ENCODE measurements at regions not wholly inside any gene's neighbourhood (a gene's known extent, or its start where the extent isn't known, plus 50 kb on each side); places are given as distances from the start of the nearest gene placed in this dataset.
"Not testable (repeated sequence)": the region's sequence is repeated elsewhere in the genome, so short reads cannot be mapped to it uniquely, and the experiment has no call there.

DNA sequence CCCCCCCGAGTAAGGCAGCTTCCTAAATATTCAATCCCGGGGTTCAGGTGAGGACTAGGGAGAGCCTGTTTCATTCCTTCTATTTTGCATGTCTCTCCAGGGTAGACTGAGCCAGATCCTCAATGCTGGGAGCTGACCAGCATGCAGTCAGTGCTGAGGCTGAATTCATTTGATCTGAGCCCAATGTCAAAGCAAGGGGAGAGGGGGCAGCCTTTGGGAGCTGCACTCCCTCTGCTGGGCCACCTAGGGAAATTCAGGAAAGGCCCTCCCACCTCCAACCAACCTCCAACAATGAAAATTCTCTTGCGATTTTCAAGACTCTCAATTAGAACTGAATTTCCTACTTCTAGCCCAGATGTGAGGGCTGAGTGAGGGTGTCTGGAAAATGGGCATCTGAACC is 371.2 kb downstream of the NPHP4 start:
- DNase-seq, result peak; percentile 50

DNA sequence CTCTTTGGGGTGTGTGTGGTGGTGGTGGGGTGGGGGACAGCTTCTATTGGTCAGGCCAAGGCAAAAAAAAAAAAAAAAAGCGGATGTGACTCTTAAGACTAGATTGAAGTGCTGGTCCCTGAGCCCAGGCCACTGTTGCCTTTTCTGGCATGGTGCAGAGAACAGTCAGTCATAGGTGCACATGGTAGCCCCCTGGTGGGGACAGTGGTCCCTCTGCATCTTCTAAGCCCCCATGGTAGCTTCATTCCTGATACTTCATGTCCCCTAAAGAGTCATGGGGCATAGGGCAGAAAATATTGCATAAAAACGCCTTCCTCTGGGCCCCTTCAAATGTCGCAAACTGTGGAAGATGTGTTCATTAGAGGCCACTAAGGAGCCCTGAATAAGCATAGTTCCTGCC is 371.8 kb downstream of the NPHP4 start:
- no peak for DNase-seq

DNA sequence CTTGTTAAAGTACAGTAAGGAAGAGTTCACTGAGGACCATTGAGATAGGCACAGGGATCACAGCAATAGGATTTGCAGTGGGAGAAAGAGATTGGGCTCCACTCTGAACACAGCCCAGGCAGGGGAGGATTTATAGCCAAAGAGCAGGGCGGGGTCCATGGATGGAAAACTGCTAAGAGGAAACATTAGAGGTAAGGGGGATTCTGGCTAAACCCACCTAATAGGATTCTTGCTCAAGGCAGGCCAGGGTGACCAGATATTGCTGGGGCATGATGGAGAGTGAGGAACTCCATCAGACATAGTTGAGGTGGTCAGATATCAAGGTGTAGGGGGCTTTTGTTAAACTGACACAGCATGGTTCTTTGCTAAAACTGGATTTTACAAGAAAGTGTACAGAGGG is 372.8 kb downstream of the NPHP4 start:
- no peak for DNase-seq

DNA sequence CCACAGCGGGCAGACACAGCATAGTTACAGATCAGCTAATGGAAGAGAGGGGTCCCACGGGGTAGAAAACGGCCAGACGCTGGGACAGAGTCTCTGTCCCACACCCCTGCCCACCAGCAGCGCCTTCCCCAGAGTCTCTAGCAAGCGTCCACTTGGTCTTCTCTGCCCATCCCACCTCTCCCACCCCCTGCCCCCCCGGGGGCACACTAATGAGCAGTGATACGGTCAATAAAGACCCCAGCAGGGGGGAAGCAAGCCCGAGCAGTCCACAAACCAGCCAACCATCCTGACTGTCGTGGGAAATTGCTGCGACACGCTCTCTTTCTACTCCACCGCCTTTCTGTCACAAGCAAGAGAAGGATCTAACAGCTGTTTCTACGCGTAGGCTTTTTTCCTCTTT is 374.7 kb downstream of the NPHP4 start:
- DNase-seq, result no peak

DNA sequence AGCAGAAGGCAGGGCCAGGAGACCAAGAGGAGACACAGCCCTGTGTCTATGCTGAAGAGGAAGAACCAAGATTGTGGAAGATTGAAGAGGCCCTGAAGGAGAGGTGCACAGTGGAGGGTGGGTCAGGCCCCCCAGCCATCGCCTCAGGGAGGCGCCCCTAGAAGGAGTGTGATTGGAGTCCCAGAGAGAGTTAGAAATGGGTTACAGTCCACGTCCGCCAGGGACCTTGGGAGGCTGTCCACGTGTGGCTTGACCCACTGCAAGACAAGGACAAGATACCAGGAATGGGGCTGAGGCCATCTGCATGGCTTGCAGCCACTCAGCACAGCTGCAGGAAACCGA is 375.1 kb downstream of the NPHP4 start:
- no peak for DNase-seq

DNA sequence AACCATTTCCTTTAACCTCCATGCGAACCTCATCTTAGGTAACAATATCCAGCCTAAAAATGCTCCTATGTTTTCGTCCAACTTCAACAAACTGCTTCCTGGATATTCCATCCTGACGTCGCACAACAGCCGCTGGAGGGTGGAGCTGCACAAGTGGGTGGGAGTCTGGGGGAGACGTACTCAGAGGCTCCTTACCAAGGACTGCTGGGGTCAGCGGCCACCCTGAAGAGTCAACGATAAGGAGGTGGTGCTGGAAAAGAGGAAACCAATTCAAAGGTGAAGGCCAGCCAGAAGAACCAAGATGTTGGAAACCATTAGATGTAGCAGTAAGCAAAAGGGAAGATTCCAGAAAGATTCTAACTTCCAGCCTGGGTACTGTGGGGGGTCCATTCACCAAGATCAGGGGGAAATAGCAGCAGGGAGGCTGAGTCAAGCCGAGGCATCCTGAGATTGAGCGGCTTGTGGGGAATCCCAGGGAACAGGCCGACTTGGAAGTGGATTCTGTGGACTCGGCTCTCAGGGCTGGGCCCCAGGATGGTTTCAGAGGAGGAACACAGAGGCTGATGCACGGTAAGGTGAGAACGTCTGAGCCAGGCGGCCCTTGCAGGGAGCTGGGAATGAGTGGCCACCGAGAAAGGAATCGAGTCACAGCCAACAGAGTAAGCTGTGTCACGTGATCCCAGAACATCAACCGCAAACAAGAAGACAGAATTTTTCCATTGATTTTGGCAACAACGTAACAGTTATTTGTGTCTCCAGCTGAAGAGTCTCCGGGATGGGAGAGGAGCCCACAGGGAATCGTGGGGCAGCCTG is 375.7 kb downstream of the NPHP4 start:
- no peak for DNase-seq

DNA sequence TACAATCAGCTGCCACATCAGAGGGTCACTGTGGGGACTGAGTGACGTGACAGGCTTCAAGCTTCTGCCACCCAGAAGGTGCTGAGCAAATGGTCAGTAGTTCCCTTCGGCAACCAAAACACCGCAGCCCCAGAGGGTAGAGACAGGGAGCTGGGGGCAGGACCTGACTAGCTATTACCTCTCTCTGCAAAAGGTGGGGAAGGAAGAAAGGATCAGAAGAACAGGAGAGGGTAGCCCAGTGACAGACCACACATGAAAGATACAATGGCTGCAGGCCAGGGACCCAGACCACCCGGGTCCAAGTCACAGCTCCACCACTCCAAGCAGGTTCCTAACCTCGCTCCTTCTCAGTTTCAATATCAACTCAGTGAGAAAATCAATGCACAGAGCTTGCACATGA is 377.1 kb downstream of the NPHP4 start:
- DNase-seq, result no peak

DNA sequence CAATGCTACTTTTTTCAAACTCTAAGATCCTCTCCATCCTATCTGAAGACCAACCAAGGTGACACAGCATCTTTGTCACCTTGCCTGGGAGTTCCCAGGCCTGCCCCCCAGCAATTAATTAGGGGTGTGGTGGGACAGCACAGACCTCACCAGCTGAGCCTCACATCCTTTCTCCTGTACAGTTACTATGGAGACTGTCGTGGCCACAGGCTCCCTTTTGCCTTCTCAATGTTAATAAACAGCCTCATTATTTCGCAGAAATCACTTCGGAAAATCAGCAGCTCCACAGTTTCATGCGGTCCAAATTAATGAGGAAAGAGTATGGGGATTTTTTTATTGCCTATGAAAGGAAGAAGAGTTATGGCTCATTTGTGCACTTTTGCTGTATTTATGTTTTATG is 378.3 kb downstream of the NPHP4 start:
- DNase-seq, result no peak

DNA sequence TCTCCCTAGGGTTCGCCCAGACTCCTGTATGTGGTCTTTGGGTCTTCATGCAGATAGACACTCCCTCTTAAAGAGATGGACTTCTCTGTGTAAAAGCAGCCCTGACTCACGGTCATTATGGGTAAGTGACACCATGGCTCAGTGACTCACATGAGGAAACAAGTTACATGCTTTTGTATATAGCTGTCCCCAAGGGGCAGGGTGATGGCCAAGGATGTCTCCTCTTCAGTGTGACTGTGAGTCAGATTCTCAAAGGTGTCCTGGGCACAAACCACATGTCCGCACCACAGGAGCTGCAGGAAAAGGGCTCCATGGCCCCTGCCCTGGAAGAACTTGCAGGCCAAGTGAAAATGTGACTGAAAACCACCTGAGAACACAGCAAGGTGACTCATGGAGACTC is 380.4 kb downstream of the NPHP4 start:
- DNase-seq, result no peak

DNA sequence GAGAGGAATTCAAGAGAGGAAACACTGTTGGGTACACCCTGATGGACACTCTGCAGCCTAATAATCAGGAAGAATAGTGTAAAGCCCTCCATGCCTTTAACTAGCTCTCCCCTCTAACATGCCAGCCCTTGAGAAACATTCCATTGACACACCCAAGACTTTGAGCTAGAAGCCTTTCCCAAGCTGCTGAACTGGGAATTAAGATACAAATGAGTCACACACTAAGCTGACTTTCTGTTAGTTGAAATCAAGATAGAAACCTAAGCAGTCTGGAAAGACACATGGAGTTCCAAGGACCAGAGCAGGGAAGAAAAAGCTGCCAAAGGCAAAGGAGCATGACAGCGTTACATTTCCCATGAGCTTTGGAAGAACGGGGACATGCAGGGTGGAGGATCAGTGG is 380.8 kb downstream of the NPHP4 start:
- DNase-seq, result no peak

DNA sequence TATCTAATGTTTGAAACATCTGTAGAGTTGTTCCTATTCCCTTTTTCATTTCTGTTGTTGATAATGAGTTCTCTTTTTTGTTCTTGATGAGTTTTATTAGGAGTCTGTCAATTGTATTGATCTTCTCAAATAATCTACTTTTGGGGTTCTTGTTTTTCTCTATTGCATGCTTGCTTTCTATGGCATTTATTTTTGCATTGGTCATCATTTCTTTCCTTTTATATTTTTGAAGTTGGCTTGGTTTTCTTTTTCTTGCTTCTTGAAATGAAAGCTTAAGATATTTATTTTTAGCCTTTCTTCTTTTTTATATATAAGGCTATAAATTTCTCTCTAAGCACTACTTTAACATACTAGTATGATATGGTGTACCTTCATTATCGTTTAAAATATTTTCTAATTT is 381.8 kb downstream of the NPHP4 start:
- no peak for DNase-seq

DNA sequence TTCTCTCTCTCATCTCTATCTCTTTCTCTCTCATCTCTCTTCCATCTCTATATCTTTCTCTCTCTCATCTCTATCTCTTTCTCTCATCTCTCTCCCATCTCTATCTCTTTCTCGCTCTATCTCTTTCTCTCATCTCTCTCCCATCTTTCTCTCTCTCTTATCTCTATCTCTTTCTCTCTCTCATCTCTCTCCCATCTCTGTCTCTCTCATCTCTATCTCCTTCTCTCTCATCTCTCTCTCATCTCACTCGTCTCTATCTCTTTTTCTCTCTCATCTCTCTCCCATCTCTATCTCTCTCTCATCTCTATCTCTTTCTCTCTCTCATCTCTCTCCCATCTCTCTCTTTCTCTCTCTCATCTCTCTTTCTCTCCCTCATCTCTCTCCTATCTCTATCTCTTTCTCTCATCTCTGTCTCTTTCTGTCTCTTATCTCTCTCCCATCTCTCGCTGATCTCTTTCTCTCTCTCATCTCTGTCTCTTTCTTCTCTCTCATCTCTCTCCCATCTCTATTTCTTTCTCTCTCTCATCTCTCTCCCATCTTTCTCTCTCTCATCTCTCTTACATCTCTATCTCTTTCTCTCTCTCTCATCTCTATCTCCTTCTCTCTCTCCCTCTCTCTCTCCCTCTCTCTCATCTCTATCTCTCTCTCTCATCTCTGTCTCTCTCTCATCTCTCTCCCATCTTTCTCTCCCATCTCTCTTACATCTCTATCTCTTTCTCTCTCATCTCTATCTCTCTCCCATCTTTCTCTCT is 388.7 kb downstream of the NPHP4 start:
- no peak for DNase-seq

DNA sequence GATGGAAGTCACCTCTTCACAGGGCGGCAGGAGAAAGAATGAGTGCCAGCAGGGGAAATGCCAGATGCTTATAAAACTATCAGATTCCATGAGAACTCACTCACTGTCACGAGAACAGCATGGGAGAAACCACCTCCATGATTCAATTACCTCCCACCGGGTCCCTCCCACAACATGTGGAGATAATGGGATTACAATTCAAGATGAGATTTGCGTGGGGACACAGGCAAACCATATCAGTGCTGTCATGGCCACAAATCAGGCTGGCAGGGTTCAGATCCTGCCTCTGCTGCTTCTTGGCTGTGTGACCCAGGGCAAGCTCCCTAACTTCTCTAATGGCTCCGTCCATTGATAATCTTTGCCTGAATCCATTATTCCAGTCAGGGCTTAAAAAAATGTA is 389.5 kb downstream of the NPHP4 start:
- not testable (repeated sequence) for DNase-seq

DNA sequence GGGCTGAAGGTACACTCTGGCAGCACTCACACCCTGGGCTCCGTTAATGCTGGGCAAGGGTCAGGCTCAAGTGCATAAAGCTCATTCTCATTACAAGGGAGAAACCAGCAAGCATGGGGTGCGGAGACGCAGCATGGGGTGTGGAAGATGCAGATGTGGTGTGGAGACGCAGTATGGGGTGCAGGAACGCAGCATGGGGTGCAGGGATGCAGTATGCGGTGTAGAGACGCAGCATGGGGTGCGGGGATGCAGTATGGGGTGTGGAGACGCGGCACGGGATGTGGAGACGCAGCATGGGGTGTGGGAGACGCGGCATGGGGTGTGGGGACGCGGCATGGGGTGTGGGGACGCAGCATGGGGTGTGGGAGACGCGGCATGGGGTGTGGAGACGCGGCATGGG is 390.7 kb downstream of the NPHP4 start:
- no peak for DNase-seq

DNA sequence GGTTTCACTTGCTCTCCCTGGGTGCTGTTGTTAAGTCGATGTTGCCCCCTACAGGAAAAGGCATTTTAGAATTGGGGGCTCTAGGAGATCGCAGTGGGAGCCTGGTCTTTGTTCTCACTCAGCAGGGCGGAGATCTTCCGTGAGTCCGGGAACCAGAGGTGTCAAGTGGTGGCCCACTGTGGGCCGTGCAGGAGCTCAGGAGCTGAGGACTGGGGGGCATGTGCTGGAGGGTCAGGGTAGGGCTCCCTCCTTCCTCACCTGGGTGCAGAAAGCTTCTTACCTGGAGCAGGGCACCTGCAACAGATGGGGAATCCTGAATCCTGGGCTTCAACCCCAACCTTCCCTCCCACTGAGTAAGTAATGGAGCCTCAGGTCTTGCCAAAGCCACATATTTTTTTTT is 392.7 kb downstream of the NPHP4 start:
- no peak for DNase-seq

DNA sequence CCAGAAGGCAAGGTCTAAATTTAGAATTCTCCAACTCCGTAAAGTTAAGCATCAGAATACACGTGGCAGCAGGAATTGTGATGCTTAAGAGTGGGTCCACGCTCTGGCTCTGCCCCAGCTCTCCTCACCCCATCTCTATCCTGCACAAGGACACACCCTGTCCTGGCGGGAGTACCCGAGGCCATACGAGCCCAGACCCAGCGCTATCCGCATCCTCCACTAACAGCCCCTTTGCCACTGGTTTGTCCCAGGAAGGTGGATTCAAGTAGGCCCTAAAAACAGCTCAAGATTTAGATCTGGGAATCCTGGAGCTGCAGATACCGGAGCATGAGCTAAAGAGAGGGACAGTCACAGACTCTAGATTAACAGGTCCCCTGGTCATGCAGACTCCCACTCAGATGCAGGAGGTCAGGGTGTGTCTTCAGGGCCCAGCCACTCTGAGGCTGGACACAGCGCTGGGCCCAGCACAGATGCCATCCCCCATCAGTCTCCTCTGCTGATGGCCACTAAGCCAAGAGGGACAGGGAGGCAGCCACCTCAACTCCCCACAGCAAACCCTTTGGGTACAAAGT is 393.3 kb downstream of the NPHP4 start:
- no peak for DNase-seq

DNA sequence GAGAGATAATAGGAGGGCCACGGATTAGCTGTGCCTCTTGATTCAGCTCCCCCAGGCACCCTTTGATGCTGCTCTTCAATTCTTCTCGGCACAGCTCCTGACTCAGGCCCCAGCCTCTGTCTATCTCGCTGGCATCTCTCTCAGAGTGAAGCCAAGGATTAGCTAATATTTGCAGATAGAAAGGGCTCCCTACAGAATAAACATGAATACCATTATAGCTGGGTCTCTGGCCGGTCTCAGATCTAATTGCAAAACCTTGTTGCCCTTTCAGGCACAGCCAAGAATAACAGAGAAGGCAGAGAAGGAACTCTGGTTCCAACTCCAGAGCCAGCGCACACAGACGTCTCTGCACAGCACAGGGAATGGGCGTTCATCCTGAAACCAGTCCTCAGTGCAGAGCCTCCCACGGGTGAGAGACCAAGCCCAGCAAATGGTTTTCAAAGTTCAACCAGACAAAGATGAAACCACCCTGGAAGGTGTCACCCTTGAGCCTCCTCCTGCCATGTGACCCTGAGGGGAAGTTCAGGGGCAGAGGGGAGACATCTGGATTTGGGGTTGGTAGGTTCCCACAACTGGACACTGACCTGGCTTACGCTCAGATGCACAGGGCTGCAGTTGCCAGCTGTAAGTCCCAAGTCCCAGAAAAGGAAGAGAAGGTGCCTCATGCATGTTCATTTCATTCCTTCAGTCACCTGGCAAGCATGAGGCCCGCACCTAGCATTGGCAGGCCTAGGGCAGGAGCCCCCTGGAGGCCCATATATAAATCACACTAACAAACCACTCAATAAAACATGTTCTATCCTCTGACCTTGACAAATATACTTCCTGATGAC is 394.0 kb downstream of the NPHP4 start:
- DNase-seq, result no peak

DNA sequence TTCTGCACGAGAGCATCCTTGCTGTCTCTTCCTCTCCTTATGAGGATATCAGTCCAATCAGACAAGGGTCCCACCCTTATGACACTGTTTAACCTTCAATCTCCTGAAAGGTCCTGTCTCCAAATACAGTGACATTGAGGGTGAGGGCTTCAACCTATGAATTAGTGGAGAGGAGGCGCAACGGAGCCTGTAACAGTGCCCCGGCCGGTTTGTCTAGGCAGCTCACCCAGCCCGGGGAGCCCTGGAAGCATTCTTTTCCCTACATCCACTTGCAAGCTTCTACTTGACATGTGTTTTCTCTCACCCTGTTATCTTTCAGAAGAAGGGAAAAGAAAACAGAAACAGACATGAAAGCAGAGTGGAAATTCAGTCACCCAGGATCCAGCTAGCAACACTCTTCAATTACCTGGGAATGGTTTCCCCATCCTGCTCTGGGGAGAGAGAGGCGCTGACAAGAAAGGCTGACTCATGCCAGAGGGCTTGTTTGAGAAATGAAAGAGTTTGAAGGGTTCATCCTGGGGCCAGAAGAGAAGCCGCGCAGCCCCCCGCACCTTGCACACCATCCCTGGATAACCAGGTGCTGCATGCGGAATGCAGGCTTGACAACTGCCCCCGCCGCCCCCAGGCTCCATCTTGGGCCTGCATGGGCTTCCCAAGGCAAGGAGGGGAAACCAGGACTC is 394.9 kb downstream of the NPHP4 start:
- DNase-seq, result no peak

DNA sequence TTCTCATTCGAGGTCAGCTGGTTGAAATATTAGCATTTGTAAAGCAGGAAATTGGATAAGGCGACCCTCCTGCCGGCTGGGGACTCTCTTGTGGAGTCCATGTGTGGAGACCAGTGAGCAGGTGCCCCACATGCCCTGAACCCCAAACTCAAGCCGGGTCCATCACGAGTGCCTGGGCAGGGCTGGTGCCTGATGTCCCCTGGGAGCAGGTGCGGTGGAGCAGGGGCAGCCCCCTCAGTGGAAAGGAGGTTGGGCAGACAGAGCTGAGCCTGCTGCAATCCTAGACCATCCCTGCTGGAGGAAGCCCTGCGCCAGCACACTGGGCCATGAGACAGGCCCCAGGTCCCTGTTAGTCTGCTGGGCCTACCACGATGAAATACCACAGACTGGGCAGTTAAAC is 395.6 kb downstream of the NPHP4 start:
- no peak for DNase-seq

DNA sequence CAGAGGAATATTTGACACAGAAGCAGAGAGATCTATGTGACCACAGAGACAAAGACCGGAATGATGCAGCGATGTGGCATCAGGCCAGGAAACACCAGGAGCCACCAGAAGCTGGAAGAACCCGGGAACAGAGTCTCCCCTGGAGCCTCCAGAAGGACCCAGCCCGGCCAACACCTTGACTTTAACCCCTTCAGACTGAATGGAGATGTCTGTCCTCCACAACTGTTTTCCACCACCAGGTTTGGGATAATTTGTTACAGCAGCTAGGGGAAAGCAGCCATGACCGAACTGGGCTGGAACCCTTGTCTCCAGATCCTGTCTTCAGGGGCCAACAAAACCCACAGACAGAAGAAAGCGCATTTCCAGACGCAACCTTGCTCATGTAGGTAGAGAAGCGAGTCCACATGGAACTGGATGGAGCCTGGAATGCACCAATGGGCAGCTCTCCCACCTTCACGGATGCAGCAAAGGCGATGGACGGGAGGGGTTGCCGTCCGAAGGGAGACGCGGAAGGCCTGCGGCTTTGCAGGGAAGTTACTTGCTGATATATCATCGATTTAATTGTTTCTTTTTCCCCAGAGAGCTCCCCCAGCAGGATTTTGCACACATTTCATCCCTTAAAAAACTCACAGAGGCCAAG is 396.6 kb downstream of the NPHP4 start:
- DNase-seq, result no peak

DNA sequence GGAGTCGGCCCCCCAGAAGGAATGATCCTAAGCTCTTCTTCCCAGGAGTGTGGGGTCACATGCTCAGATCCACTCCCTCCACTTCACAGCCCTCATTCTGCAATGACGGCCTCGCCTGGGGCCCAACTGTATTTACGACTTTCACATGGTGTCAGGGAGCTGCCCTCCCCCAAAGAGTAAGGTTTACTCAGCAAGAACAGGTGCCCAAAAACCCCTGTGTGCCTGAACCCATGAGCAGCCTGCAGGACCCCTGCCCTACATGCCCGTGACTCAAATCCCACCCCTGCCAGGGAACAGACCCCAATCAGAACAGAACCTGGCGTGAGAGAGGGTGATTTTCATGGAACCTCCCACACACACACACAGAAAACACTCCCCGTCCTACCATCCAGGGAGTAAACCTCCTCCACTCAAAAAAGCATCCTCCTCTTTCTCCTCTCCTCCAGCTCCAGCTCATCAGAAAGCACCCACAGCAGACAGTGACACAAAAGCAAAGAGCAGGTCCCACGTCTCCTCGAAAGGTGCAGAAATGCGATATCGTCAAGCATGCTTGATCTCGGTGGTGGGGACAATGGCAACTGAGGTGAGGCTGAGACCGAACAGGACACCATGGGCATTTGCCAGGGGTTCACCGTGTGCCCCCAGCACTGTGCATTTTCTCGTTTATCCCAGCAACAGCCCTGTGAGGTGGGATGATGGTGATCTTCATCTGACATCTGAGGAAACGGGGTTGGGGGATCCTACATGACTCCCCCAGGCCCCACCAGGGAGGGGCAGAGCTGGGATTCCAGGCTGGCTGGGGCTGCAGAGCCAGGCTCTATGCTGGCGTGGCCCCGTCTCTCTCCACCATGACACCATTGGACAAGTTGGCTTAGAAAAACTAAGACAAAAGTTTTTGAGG is 397.9 kb downstream of the NPHP4 start:
- no peak for DNase-seq

Measured in NCI-H1105 (cell line).